Endodermal cell (in vitro differentiated cells): ENCODE measurements at regions not wholly inside any gene's neighbourhood (a gene's known extent, or its start where the extent isn't known, plus 50 kb on each side); places are given as distances from the start of the nearest gene placed in this dataset.

ENCODE experiments used
- DNase-seq: peaks from one replicate; pipeline ENCODE4 v3.0.0-alpha.2; 2017
- H3K27ac ChIP-seq: 2 replicates; pipeline ENCODE4 v1.5.1; 2013; ENCODE audit warnings: mild to moderate bottlenecking, low read depth, low read length, moderate library complexity
- H3K27me3 ChIP-seq: 2 replicates; pipeline ENCODE4 v1.6.1; 2013; ENCODE audit warnings: mild to moderate bottlenecking, low read length, moderate library complexity; ENCODE audit not compliant: insufficient read depth, control insufficient read depth, poor library complexity, severe bottlenecking
- H3K36me3 ChIP-seq: 2 replicates; pipeline ENCODE4 v1.7.0; 2013; ENCODE audit warnings: mild to moderate bottlenecking, low read length, moderate library complexity; ENCODE audit not compliant: control insufficient read depth, insufficient read depth
- H3K4me1 ChIP-seq: one replicate; pipeline ENCODE4 v1.7.0; 2013; ENCODE audit warnings: low read length; ENCODE audit not compliant: control insufficient read depth, insufficient read depth
- H3K4me3 ChIP-seq: 2 replicates; pipeline ENCODE4 v1.5.1; 2013; ENCODE audit warnings: mild to moderate bottlenecking, low read length, moderate library complexity
- H3K9ac ChIP-seq: 2 replicates; pipeline ENCODE4 v1.6.1; 2013; ENCODE audit warnings: mild to moderate bottlenecking, low read length, moderate library complexity; ENCODE audit not compliant: poor library complexity, severe bottlenecking; ENCODE audit errors: extremely low read depth
- H3K9me3 ChIP-seq: 2 replicates; pipeline ENCODE4 v1.6.1; 2013; ENCODE audit warnings: mild to moderate bottlenecking, low read length, moderate library complexity; ENCODE audit not compliant: control insufficient read depth
- H3K27ac Mint-ChIP-seq: 2 replicates; pipeline ENCODE4 v1.8.0; 2020; ENCODE audit warnings: mixed read lengths
- H3K27me3 Mint-ChIP-seq: 2 replicates; pipeline ENCODE4 v1.8.0; 2021; ENCODE audit warnings: mild to moderate bottlenecking, mixed read lengths; ENCODE audit not compliant: insufficient read depth
- H3K36me3 Mint-ChIP-seq: 2 replicates; pipeline ENCODE4 v1.8.0; 2020; ENCODE audit warnings: low read depth, mixed read lengths
- H3K4me1 Mint-ChIP-seq: 2 replicates; pipeline ENCODE4 v1.8.0; 2020; ENCODE audit warnings: mixed read lengths
- H3K4me3 Mint-ChIP-seq: 2 replicates; pipeline ENCODE4 v1.8.0; 2020; ENCODE audit warnings: mild to moderate bottlenecking, moderate library complexity, mixed read lengths
- H3K9me3 Mint-ChIP-seq: 2 replicates; pipeline ENCODE4 v1.8.0; 2020; ENCODE audit warnings: mild to moderate bottlenecking, mixed read lengths
- CTCF ChIP-seq: fragments of 200-600 bp; sonication (generic); conservative IDR thresholded peaks from 2 replicates; pipeline ENCODE4 v1.5.0; 2021; ENCODE audit warnings: antibody characterized with exemption, mild to moderate bottlenecking
- WGBS, 2 experiments: methylation state at CpG; one replicate each; pipeline versions ENCODE4 v1.1.5 to v1.1.7; 2013; ENCODE audit warnings: missing lambda C conversion rate in 2 of 2, mixed read lengths in 1 of 2; ENCODE audit not compliant: insufficient coverage in 1 of 2, insufficient read length in 1 of 2; 5-methylcytosine and 5-hydroxymethylcytosine counted together

- H3K27me3 Mint-ChIP-seq, result no peaks in the 10 kb centered on the region
- no peak overlapping the region for H3K4me3 Mint-ChIP-seq
- no peak for DNase-seq
- H3K4me1 Mint-ChIP-seq, result peaks cover 6% of the 10 kb centered on the region
- H3K27me3 ChIP-seq, result no peaks in the 10 kb centered on the region
- no peaks in the 10 kb centered on the region for H3K4me1 ChIP-seq
- no peaks in the 10 kb centered on the region for H3K9me3 ChIP-seq
- no CpG with 5 or more reads among the region's 1 CpG for WGBS, 2 experiments
- H3K9ac ChIP-seq, result no peak overlapping the region
- H3K4me3 ChIP-seq, result no peak overlapping the region
- no peak for TF ChIP-seq CTCF
- peaks cover 4% of the 10 kb centered on the region for H3K9me3 Mint-ChIP-seq
- H3K36me3 ChIP-seq, result no peaks in the 10 kb centered on the region
- no peak overlapping the region for H3K27ac ChIP-seq
- no peak overlapping the region for H3K27ac Mint-ChIP-seq
- H3K36me3 Mint-ChIP-seq, result no peaks in the 10 kb centered on the region
These were observed 937.4 kb downstream of the KCNMA1 start for GRCh38 chr10:76700241-76700640.

GRCh38 chr10:76697923-76698322 is 939.7 kb downstream of the KCNMA1 start:
- H3K9me3 ChIP-seq, result no peaks in the 10 kb centered on the region
- H3K27me3 ChIP-seq, result no peaks in the 10 kb centered on the region
- no peak overlapping the region for H3K4me3 ChIP-seq
- Mint-ChIP-seq H3K27me3 (peaks cover 3% of the 10 kb centered on the region), H3K9me3 (peaks cover 4% of the 10 kb centered on the region), H3K36me3 (no peaks in the 10 kb centered on the region), H3K4me3 (no peak overlapping the region), H3K4me1 (peaks cover 6% of the 10 kb centered on the region), H3K27ac (no peak overlapping the region)
- no peaks in the 10 kb centered on the region for H3K36me3 ChIP-seq
- TF ChIP-seq CTCF, result peak; percentile 54
- DNase-seq, result no peak
- no peak overlapping the region for H3K9ac ChIP-seq
- H3K27ac ChIP-seq, result no peak overlapping the region
- H3K4me1 ChIP-seq, result no peaks in the 10 kb centered on the region

DNA sequence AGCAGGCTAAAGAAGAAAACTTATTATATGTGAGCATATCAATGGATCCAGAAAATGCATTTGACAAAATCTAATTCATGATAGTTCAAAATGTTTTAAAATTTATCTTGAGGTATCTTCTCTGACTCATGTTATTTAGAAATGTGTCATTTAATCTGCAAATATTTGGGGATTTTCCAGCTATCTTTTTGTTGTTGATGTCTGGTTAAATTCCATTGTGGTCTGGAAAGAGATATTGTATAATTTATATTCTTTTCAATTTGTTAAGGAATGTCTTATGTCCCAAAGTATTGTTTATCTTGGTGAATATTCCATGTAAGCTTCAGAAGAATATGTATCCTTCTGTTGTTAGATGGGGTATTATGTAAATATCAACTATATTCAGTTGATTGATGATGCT is 942.5 kb downstream of the KCNMA1 start:
- Mint-ChIP-seq H3K27ac (no peak overlapping the region), H3K27me3 (peaks cover 3% of the 10 kb centered on the region), H3K9me3 (peaks cover 21% of the 10 kb centered on the region), H3K36me3 (peaks cover 4% of the 10 kb centered on the region), H3K4me1 (peaks cover 6% of the 10 kb centered on the region), H3K4me3 (no peak overlapping the region)
- no peak overlapping the region for H3K27ac ChIP-seq
- no peak for TF ChIP-seq CTCF
- no peaks in the 10 kb centered on the region for H3K4me1 ChIP-seq
- no peak overlapping the region for H3K9ac ChIP-seq
- H3K36me3 ChIP-seq, result no peaks in the 10 kb centered on the region
- DNase-seq, result no peak
- no peak overlapping the region for H3K4me3 ChIP-seq
- H3K27me3 ChIP-seq, result no peaks in the 10 kb centered on the region
- H3K9me3 ChIP-seq, result peaks cover 17% of the 10 kb centered on the region
